SK-N-SH (cell line): ENCODE measurements at regions not wholly inside any gene's neighbourhood (a gene's known extent, or its start where the extent isn't known, plus 50 kb on each side); places are given as distances from the start of the nearest gene placed in this dataset.
"Not testable (repeated sequence)": the region's sequence is repeated elsewhere in the genome, so short reads cannot be mapped to it uniquely, and the experiment has no call there.

ENCODE experiments used
- CTCF ChIA-PET: fragments of 300-600, 350-600 bp; formaldehyde crosslinking; extraction: SDS; loops from one replicate; lab custom pipeline; 2021; lab: Yijun Ruan, JAX
- POLR2A ChIA-PET: fragments of 350-600 bp; sonication (Branson Sonifier 250); formaldehyde crosslinking; extraction: SDS; loops from one replicate; lab custom pipeline; 2020; ENCODE audit warnings: antibody characterized with exemption, inconsistent platforms; lab: Yijun Ruan, JAX
- DNase-seq: peaks from one replicate; pipeline ENCODE4 v3.0.0; 2012
- H2AFZ ChIP-seq: fragments of 200-600 bp; sonication (generic); 2 replicates; pipeline ENCODE4 v1.8.1; 2016; ENCODE audit warnings: antibody characterized with exemption, mild to moderate bottlenecking, low read depth
- H3F3A ChIP-seq: fragments of 200-600 bp; sonication (generic); replicated peaks from 2 replicates; pipeline ENCODE3; 2016; ENCODE audit warnings: antibody characterized with exemption, mild to moderate bottlenecking; ENCODE audit not compliant: insufficient read depth
- H3K27ac ChIP-seq, 2 experiments: fragments of 200-500 bp in 1 of 2; fragments of 200-600 bp in 1 of 2; sonication (Bioruptor generic) in 1 of 2; sonication (generic), shearing (Covaris generic) in 1 of 2; 2 replicates each; pipeline versions ENCODE4 v1.5.1 to v1.6.1; 2014 to 2016; ENCODE audit warnings: low read depth in 2 of 2, inconsistent platforms in 1 of 2, low read length in 1 of 2, mild to moderate bottlenecking in 1 of 2, mixed read lengths in 1 of 2
- H3K27me3 ChIP-seq: fragments of 200-600 bp; sonication (generic), shearing (Covaris generic); 2 replicates; pipeline ENCODE4 v1.6.1; 2016; ENCODE audit warnings: mixed run types; ENCODE audit not compliant: insufficient read depth
- H3K36me3 ChIP-seq, 2 experiments: fragments of 200-500 bp in 1 of 2; fragments of 200-600 bp in 1 of 2; sonication (Bioruptor generic) in 1 of 2; sonication (generic) in 1 of 2; replicated peaks in 1 of 2; 2 replicates each; pipeline versions ENCODE3 to v1.5.1; 2014 to 2016; ENCODE audit warnings: low read length in 1 of 2, mild to moderate bottlenecking in 1 of 2; ENCODE audit not compliant: insufficient read depth in 2 of 2, control insufficient read depth in 1 of 2
- H3K4me1 ChIP-seq, 2 experiments: fragments of 200-500 bp in 1 of 2; fragments of 200-600 bp in 1 of 2; sonication (Bioruptor generic) in 1 of 2; sonication (generic), shearing (Covaris generic) in 1 of 2; 2 replicates each; pipeline versions ENCODE4 v1.5.1 to v1.6.1; 2014 to 2016; ENCODE audit warnings: low read depth in 1 of 2, low read length in 1 of 2, mixed run types in 1 of 2; ENCODE audit not compliant: insufficient read depth in 2 of 2, control insufficient read depth in 1 of 2
- H3K4me2 ChIP-seq: fragments of 200-600 bp; sonication (generic), shearing (Covaris generic); 2 replicates; pipeline ENCODE4 v1.6.1; 2017; ENCODE audit warnings: mixed run types
- H3K4me3 ChIP-seq, 2 experiments: fragments of 200-500 bp in 1 of 2; fragments of 200-600 bp in 1 of 2; sonication (Bioruptor generic) in 1 of 2; sonication (generic), shearing (Covaris generic) in 1 of 2; 2 replicates each; pipeline versions ENCODE4 v1.5.1 to v1.8.1; 2014 to 2016; ENCODE audit warnings: low read depth in 2 of 2, inconsistent platforms in 1 of 2, low read length in 1 of 2, mild to moderate bottlenecking in 1 of 2, mixed read lengths in 1 of 2, moderate library complexity in 1 of 2
- H3K79me2 ChIP-seq: fragments of 200-600 bp; sonication (generic); 2 replicates; pipeline ENCODE4 v1.8.1; 2017; ENCODE audit warnings: mild to moderate bottlenecking; ENCODE audit not compliant: insufficient read depth
- H3K9ac ChIP-seq: fragments of 200-600 bp; sonication (generic); 2 replicates; pipeline ENCODE4 v1.6.1; 2017; ENCODE audit warnings: mixed run types
- H3K9me2 ChIP-seq: fragments of 200-600 bp; sonication (generic); 2 replicates; pipeline ENCODE4 v1.6.1; 2017; ENCODE audit warnings: mixed run types
- H3K9me3 ChIP-seq: fragments of 200-600 bp; sonication (generic); 2 replicates; pipeline ENCODE4 v1.6.1; 2017; ENCODE audit warnings: mixed run types, mild to moderate bottlenecking, moderate library complexity
- H4K20me1 ChIP-seq: fragments of 200-600 bp; sonication (generic); 2 replicates; pipeline ENCODE4 v1.6.1; 2017; ENCODE audit warnings: mild to moderate bottlenecking, mixed run types; ENCODE audit not compliant: insufficient read depth
- CHD2 ChIP-seq: fragments of 150-350 bp; IDR thresholded peaks from 2 replicates; pipeline ENCODE4 v1.6.1; 2018; ENCODE audit warnings: low read length; ENCODE audit not compliant: partially characterized antibody
- EP300 ChIP-seq, 2 experiments: IDR thresholded peaks; 2 replicates each; pipeline versions ENCODE4 v1.4.0 to v1.6.1; 2012; ENCODE audit warnings: borderline replicate concordance in 1 of 2, low read depth in 1 of 2, low read length in 1 of 2
- EZH2phosphoT487 ChIP-seq: fragments of 200-600 bp; sonication (generic); IDR thresholded peaks from 2 replicates; pipeline ENCODE4 v1.6.1; 2017; ENCODE audit warnings: low read depth, mixed run types, mild to moderate bottlenecking, antibody characterized with exemption, moderate library complexity, borderline replicate concordance
- FOSL2 ChIP-seq: IDR thresholded peaks from 2 replicates; pipeline ENCODE4 v1.4.0; 2012; ENCODE audit warnings: low read depth, mild to moderate bottlenecking, moderate library complexity, borderline replicate concordance
- FOXJ3 ChIP-seq: sonication (generic); formaldehyde crosslinking; IDR thresholded peaks from 2 replicates; pipeline ENCODE4 v1.5.1; 2020; ENCODE audit warnings: mild to moderate bottlenecking, missing genetic modification reagents
- GABPA ChIP-seq: IDR thresholded peaks from 2 replicates; pipeline ENCODE4 v1.4.0; 2012; ENCODE audit warnings: low read depth, mild to moderate bottlenecking
- GATA2 ChIP-seq: sonication (generic); formaldehyde crosslinking; IDR thresholded peaks from 2 replicates; pipeline ENCODE4 v1.5.0; 2020; ENCODE audit warnings: mild to moderate bottlenecking, missing genetic modification reagents
- JUND ChIP-seq: IDR thresholded peaks from 2 replicates; pipeline ENCODE4 v1.4.0; 2012
- MEF2A ChIP-seq: IDR thresholded peaks from 2 replicates; pipeline ENCODE4 v1.4.0; 2012; ENCODE audit warnings: low read depth, borderline replicate concordance
- NRF1 ChIP-seq: IDR thresholded peaks from 2 replicates; pipeline ENCODE4 v1.6.1; 2012; ENCODE audit warnings: low read depth, mild to moderate bottlenecking, low read length
- POLR2AphosphoS5 ChIP-seq: IDR thresholded peaks from 2 replicates; pipeline ENCODE4 v1.6.1; 2012; ENCODE audit warnings: low read depth, low read length
- RAD21 ChIP-seq: IDR thresholded peaks from 2 replicates; pipeline ENCODE4 v1.6.1; 2012; ENCODE audit warnings: mild to moderate bottlenecking, low read length
- RCOR1 ChIP-seq: fragments of 150-350 bp; IDR thresholded peaks from 2 replicates; pipeline ENCODE4 v1.6.1; 2017; ENCODE audit warnings: antibody characterized with exemption, low read length
- REST ChIP-seq: IDR thresholded peaks from 2 replicates; pipeline ENCODE4 v1.6.1; 2012; ENCODE audit warnings: mild to moderate bottlenecking, low read depth, low read length, moderate library complexity
- RXRA ChIP-seq: IDR thresholded peaks from 2 replicates; pipeline ENCODE4 v1.4.0; 2012; ENCODE audit warnings: low read depth, mild to moderate bottlenecking, borderline replicate concordance
- SIN3A ChIP-seq: IDR thresholded peaks from 2 replicates; pipeline ENCODE4 v1.6.1; 2012; ENCODE audit warnings: low read depth, mild to moderate bottlenecking, low read length, moderate library complexity, borderline replicate concordance
- TAF1 ChIP-seq: IDR thresholded peaks from 2 replicates; pipeline ENCODE4 v1.6.1; 2012; ENCODE audit warnings: low read depth, mild to moderate bottlenecking, low read length, moderate library complexity, borderline replicate concordance
- TCF12 ChIP-seq: IDR thresholded peaks from 2 replicates; pipeline ENCODE4 v1.4.0; 2012
- USF1 ChIP-seq: IDR thresholded peaks from 2 replicates; pipeline ENCODE4 v1.4.0; 2012; ENCODE audit warnings: low read depth, borderline replicate concordance
- USF2 ChIP-seq: fragments of 150-350 bp; IDR thresholded peaks from 2 replicates; pipeline ENCODE4 v1.6.1; 2017; ENCODE audit warnings: antibody characterized with exemption, low read length, low read depth, borderline replicate concordance
- YY1 ChIP-seq: IDR thresholded peaks from 2 replicates; pipeline ENCODE4 v1.4.0; 2012; ENCODE audit warnings: low read depth, mild to moderate bottlenecking
- ZBTB33 ChIP-seq: IDR thresholded peaks from 2 replicates; pipeline ENCODE4 v1.4.0; 2012; ENCODE audit warnings: low read depth, borderline replicate concordance
- WGBS: methylation state at CpG from one replicate; pipeline ENCODE4 v1.1.6; 2017; ENCODE audit warnings: low lambda C conversion rate; 5-methylcytosine and 5-hydroxymethylcytosine counted together

GRCh38 chr16:63760246-63760645 is 1361.6 kb downstream of the CDH11 start:
- H3K9me3 ChIP-seq, H3K79me2 ChIP-seq, H3F3A ChIP-seq, H3K4me1 ChIP-seq, H3K9me2 ChIP-seq, DNase-seq, H2AFZ ChIP-seq, CTCF ChIA-PET, H3K4me2 ChIP-seq, H3K36me3 ChIP-seq, H3K27ac ChIP-seq, H3K27me3 ChIP-seq, H3K4me3 ChIP-seq, POLR2A ChIA-PET, H4K20me1 ChIP-seq, H3K9ac ChIP-seq: not testable (repeated sequence)
- WGBS, result 68% methylated on average over 11 of the region's 11 CpGs

DNA sequence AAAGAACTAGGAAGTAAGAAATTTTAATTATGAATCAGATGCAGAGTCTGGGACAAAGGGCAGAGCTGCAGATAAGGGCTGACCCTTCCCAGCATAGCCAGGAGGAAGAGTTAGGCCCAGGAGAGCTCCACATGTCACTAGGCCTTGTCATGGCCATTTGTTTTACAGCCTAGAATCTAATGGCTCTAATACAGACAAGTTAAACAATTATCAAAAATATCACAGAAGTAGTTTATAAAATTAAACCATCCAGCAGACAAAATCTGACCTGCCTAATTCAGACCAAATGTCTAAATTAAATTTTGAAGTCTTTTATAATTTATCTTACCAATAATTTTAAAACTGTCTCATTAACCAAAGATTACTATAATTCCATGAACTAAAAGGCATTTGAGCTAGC is 1369.5 kb downstream of the CDH11 start:
- ChIA-PET POLR2A (no interaction called here), CTCF (interaction anchor here (1.0 kb wide), 1 partner anchor 291 kb away, joined by 3 read pairs; no protein-coding TSS in a partner anchor)
- no peak overlapping the region for H3K4me3 ChIP-seq
- TF ChIP-seq TAF1 (no peak), TCF12 (peak; percentile 39; the same call in 1 of the 2 replicates), JUND (no peak), MEF2A (no peak), SIN3A (no peak), EP300 (IDR thresholded peaks at IDR 0.05; ENCODE audit: borderline replicate concordance in 1 of 2, low read depth in 1 of 2, low read length in 1 of 2) (peak in 1 of 2 experiments; percentile 95; a peak in 2 of 4 replicates), EZH2phosphoT487 (no peak), REST (no peak), NRF1 (no peak), RXRA (no peak), ZBTB33 (no peak), USF1 (no peak), RAD21 (no peak), YY1 (no peak), POLR2AphosphoS5 (0 out of 2 replicates have a peak, but pooled peaks have one; percentile 14), GABPA (no peak), RCOR1 (peak; percentile 94), FOSL2 (no peak), CHD2 (peak; percentile 49), FOXJ3 (no peak), GATA2 (CRISPR knock-in tag) (peak; percentile 87), USF2 (no peak)

More for the DNA sequence above, 1369.5 kb downstream of the CDH11 start:
- Histone ChIP-seq H2AFZ (no peak overlapping the region), H3K27me3 (no peaks in the 10 kb centered on the region), H3K9me3 (no peaks in the 10 kb centered on the region), H3K4me1 (peaks cover 0 to 5% of the 10 kb centered on the region in 2 experiments; a peak in 2 of 4 replicates), H3F3A (no peaks in the 10 kb centered on the region), H3K79me2 (no peaks in the 10 kb centered on the region), H3K4me2 (no peak overlapping the region), H3K27ac (no peak overlapping the region; a peak in 1 of 4 replicates), H3K36me3 (peaks cover 0 to 3% of the 10 kb centered on the region in 2 experiments), H3K9me2 (0 out of 2 replicates have a peak, but pooled peaks cover 4% of the 10 kb centered on the region), H4K20me1 (no peaks in the 10 kb centered on the region), H3K9ac (no peak overlapping the region)
- DNase-seq, result peak; percentile 77
